HEK293 (cell line): ENCODE measurements at regions not wholly inside any gene's neighbourhood (a gene's known extent, or its start where the extent isn't known, plus 50 kb on each side); places are given as distances from the start of the nearest gene placed in this dataset.

Experiments
- CTCF ChIA-PET: fragments of 350-600 bp; formaldehyde crosslinking; extraction: SDS; loops from one replicate; lab custom pipeline; 2021; ENCODE audit warnings: antibody characterized with exemption; lab: Yijun Ruan, JAX
- POLR2A ChIA-PET: fragments of 300-600 bp; formaldehyde crosslinking; extraction: SDS; loops from one replicate; lab custom pipeline; 2020; ENCODE audit warnings: antibody characterized with exemption, inconsistent platforms; lab: Yijun Ruan, JAX
- H3K27ac ChIP-seq: fragments of 200-500 bp; sonication (Bioruptor generic); 2 replicates; pipeline ENCODE4 v1.5.1; 2014; ENCODE audit warnings: low read depth, low read length, control low read depth, inconsistent platforms; ENCODE audit errors: extremely low read depth
- H3K36me3 ChIP-seq, 2 experiments: fragments of 200-500 bp in 1 of 2; sonication (Bioruptor generic) in 1 of 2; 1 replicate in 1 of 2; 2 replicates in 1 of 2; pipeline ENCODE4 v1.5.1; 2014 to 2017; ENCODE audit warnings: inconsistent platforms in 2 of 2, low read length in 2 of 2; ENCODE audit not compliant: control insufficient read depth in 2 of 2, insufficient read depth in 1 of 2
- H3K4me1 ChIP-seq: fragments of 200-500 bp; sonication (Bioruptor generic); 2 replicates; pipeline ENCODE4 v1.5.1; 2014; ENCODE audit warnings: mild to moderate bottlenecking, low read length, inconsistent platforms; ENCODE audit not compliant: control insufficient read depth, insufficient read depth
- H3K4me3 ChIP-seq: 2 replicates; pipeline ENCODE4 v1.5.1; 2011; ENCODE audit warnings: low read depth, mild to moderate bottlenecking, control low read depth, low read length, moderate library complexity
- H3K9me3 ChIP-seq: fragments of 200-500 bp; sonication (Bioruptor generic); 2 replicates; pipeline ENCODE4 v1.5.1; 2014; ENCODE audit warnings: low read depth, low read length, inconsistent platforms; ENCODE audit not compliant: control insufficient read depth, insufficient read depth
- YY2 ChIP-seq: fragments of 450-650 bp; formaldehyde crosslinking; IDR thresholded peaks from 2 replicates; pipeline ENCODE4 v1.5.1; 2016; ENCODE audit warnings: missing biosample characterization, missing genetic modification characterization
- ZBTB11 ChIP-seq: fragments of 450-650 bp; formaldehyde crosslinking; conservative IDR thresholded peaks from 2 replicates; pipeline ENCODE4 v1.5.1; 2016; ENCODE audit warnings: low read depth, missing biosample characterization, missing genetic modification characterization
- ZBTB8A ChIP-seq: fragments of 450-650 bp; formaldehyde crosslinking; IDR thresholded peaks from 2 replicates; pipeline ENCODE4 v1.5.1; 2016; ENCODE audit warnings: missing biosample characterization, missing genetic modification characterization
- ZNF132 ChIP-seq: fragments of 450-650 bp; formaldehyde crosslinking; IDR thresholded peaks from 2 replicates; pipeline ENCODE4 v1.5.1; 2017; ENCODE audit warnings: missing biosample characterization, missing genetic modification characterization, borderline replicate concordance
- ZNF202 ChIP-seq: fragments of 450-650 bp; formaldehyde crosslinking; IDR thresholded peaks from 2 replicates; pipeline ENCODE4 v1.5.1; 2016; ENCODE audit warnings: missing biosample characterization, missing genetic modification characterization, borderline replicate concordance
- ZNF354C ChIP-seq: fragments of 450-650 bp; formaldehyde crosslinking; IDR thresholded peaks from 2 replicates; pipeline ENCODE4 v1.5.1; 2016; ENCODE audit warnings: missing biosample characterization, missing genetic modification characterization, low read depth, borderline replicate concordance
- ZNF391 ChIP-seq: fragments of 450-650 bp; formaldehyde crosslinking; IDR thresholded peaks from 2 replicates; pipeline ENCODE4 v1.5.1; 2016; ENCODE audit warnings: low read depth, missing biosample characterization, missing genetic modification characterization, borderline replicate concordance
- ZNF394 ChIP-seq: fragments of 450-650 bp; formaldehyde crosslinking; IDR thresholded peaks from 2 replicates; pipeline ENCODE4 v1.5.1; 2016; ENCODE audit warnings: missing biosample characterization, missing genetic modification characterization, mild to moderate bottlenecking, moderate library complexity, borderline replicate concordance
- ZNF433 ChIP-seq: fragments of 450-650 bp; formaldehyde crosslinking; IDR thresholded peaks from 2 replicates; pipeline ENCODE4 v1.5.1; 2016; ENCODE audit warnings: missing biosample characterization, missing genetic modification characterization, low read depth
- ZNF473 ChIP-seq: fragments of 450-650 bp; formaldehyde crosslinking; IDR thresholded peaks from 2 replicates; pipeline ENCODE4 v1.5.1; 2017; ENCODE audit warnings: missing biosample characterization, missing genetic modification characterization
- ZNF510 ChIP-seq: fragments of 450-650 bp; formaldehyde crosslinking; IDR thresholded peaks from 2 replicates; pipeline ENCODE4 v1.5.1; 2018; ENCODE audit warnings: mild to moderate bottlenecking, missing genetic modification characterization, missing biosample characterization; ENCODE audit not compliant: insufficient replicate concordance
- ZNF561 ChIP-seq: fragments of 450-650 bp; IDR thresholded peaks from 2 replicates; pipeline ENCODE4 v1.5.1; 2018; ENCODE audit warnings: missing biosample characterization, missing genetic modification characterization, borderline replicate concordance
- ZNF658 ChIP-seq: fragments of 450-650 bp; formaldehyde crosslinking; IDR thresholded peaks from 2 replicates; pipeline ENCODE4; 2016; ENCODE audit warnings: missing biosample characterization, missing genetic modification characterization
- ZNF785 ChIP-seq: fragments of 450-650 bp; formaldehyde crosslinking; IDR thresholded peaks from 2 replicates; pipeline ENCODE4 v1.5.1; 2016; ENCODE audit warnings: missing biosample characterization, missing genetic modification characterization
- ZNF843 ChIP-seq: fragments of 450-650 bp; formaldehyde crosslinking; IDR thresholded peaks from 2 replicates; pipeline ENCODE4 v1.5.1; 2016; ENCODE audit warnings: missing biosample characterization, missing genetic modification characterization
- ZSCAN23 ChIP-seq: fragments of 450-650 bp; formaldehyde crosslinking; IDR thresholded peaks from 2 replicates; pipeline ENCODE4 v1.5.1; 2016; ENCODE audit warnings: missing biosample characterization, missing genetic modification characterization
- TF ChIP-seq, protein P1 (sequence below): fragments of 450-650 bp; formaldehyde crosslinking; optimal IDR thresholded peaks from 2 replicates; pipeline ENCODE3; 2016; ENCODE audit warnings: missing biosample characterization, mild to moderate bottlenecking, missing genetic modification characterization
- TF ChIP-seq, protein P2 (sequence below): fragments of 450-650 bp; formaldehyde crosslinking; IDR thresholded peaks from 2 replicates; pipeline ENCODE4 v1.5.1; 2016; ENCODE audit warnings: missing biosample characterization, missing genetic modification characterization, low read depth
- TF ChIP-seq, protein P3 (sequence below): fragments of 450-650 bp; formaldehyde crosslinking; IDR thresholded peaks from 2 replicates; pipeline ENCODE4 v1.5.1; 2017; ENCODE audit warnings: missing biosample characterization, missing genetic modification characterization

DNA sequence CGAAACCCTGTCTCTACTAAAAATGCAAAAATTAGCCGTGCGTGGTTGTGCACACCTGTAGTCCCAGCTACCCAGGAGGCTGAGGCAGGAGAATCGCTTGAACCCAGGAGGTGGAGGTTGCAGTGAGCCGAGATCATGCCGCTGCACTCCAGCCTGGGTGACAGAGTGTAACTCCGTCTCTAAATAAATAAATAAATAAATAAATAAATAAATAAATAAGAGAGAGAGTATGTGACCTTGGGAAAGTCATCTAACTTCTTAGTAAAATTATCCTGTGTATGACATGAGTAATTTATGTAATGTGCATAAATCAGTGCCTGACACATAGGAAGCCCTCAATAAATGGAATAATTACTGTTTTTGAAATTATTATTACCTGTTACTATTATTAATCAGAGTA lies 57.5 kb upstream of the ACSL4 start (continued):
- TF ChIP-seq ZNF510 (tag by site-specific recombination): peak; percentile 9
- TF ChIP-seq ZNF433 (tag by site-specific recombination): 0 out of 2 replicates have a peak, but pooled peaks have one; percentile 22
- peak; percentile 69; the same call in 1 of the 2 replicates for TF ChIP-seq ZNF394 (tag by site-specific recombination)

- Histone ChIP-seq H3K36me3 (no peaks in the 10 kb centered on the region; a peak in 1 of 3 replicates), H3K9me3 (no peaks in the 10 kb centered on the region), H3K4me3 (no peak overlapping the region), H3K27ac (no peak overlapping the region), H3K4me1 (no peaks in the 10 kb centered on the region)
- ChIA-PET CTCF (no interaction called here), POLR2A (no interaction called here)
- no peak for TF ChIP-seq ZNF785
- no peak for TF ChIP-seq ZNF202 (tag by site-specific recombination)
- TF ChIP-seq, protein P1, sequence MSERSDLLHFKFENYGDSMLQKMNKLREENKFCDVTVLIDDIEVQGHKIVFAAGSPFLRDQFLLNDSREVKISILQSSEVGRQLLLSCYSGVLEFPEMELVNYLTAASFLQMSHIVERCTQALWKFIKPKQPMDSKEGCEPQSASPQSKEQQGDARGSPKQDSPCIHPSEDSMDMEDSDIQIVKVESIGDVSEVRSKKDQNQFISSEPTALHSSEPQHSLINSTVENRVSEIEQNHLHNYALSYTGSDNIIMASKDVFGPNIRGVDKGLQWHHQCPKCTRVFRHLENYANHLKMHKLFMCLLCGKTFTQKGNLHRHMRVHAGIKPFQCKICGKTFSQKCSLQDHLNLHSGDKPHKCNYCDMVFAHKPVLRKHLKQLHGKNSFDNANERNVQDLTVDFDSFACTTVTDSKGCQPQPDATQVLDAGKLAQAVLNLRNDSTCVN (tag by site-specific recombination): no peak
Measured at GRCh38 chrX:109793191-109793590, 60.1 kb upstream of the ACSL4 start.

DNA sequence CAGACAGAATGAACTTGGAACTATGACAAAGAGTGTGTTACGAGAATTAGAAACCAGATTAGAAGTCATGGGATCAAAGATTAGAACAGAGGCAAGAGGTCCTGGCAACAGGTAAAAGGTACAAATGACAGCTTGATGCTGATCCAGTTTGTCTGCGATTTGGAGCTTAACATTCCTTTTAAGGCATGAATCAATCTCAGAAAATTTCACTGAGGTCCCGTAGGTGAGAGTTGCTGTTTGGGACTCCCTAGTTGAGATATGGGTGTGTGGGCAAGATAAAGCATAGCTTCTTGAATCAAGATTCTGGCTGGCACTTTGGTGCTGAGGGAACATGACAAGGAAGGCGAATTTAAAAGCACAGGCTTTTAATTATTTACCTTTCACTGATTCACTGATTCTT lies 62.6 kb upstream of the ACSL4 start:
- ChIA-PET CTCF (interaction anchor here (0.7 kb wide), 1 partner anchor 24 kb away, joined by 3 read pairs; no protein-coding TSS in a partner anchor), POLR2A (no interaction called here)
- Histone ChIP-seq H3K27ac (no peak overlapping the region), H3K4me1 (no peaks in the 10 kb centered on the region), H3K9me3 (no peaks in the 10 kb centered on the region), H3K4me3 (no peak overlapping the region), H3K36me3 (no peaks in the 10 kb centered on the region)
- TF ChIP-seq ZNF354C (tag by site-specific recombination) (no peak), ZNF561 (no peak), ZSCAN23 (no peak), ZNF843 (tag by site-specific recombination) (no peak), ZNF132 (no peak), ZNF658 (tag by site-specific recombination) (no peak), ZNF391 (tag by site-specific recombination) (no peak), ZNF473 (tag by site-specific recombination) (no peak), YY2 (tag by site-specific recombination) (no peak), ZBTB8A (no peak), ZBTB11 (tag by site-specific recombination) (no peak)
- TF ChIP-seq, protein P2, sequence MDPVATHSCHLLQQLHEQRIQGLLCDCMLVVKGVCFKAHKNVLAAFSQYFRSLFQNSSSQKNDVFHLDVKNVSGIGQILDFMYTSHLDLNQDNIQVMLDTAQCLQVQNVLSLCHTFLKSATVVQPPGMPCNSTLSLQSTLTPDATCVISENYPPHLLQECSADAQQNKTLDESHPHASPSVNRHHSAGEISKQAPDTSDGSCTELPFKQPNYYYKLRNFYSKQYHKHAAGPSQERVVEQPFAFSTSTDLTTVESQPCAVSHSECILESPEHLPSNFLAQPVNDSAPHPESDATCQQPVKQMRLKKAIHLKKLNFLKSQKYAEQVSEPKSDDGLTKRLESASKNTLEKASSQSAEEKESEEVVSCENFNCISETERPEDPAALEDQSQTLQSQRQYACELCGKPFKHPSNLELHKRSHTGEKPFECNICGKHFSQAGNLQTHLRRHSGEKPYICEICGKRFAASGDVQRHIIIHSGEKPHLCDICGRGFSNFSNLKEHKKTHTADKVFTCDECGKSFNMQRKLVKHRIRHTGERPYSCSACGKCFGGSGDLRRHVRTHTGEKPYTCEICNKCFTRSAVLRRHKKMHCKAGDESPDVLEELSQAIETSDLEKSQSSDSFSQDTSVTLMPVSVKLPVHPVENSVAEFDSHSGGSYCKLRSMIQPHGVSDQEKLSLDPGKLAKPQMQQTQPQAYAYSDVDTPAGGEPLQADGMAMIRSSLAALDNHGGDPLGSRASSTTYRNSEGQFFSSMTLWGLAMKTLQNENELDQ (tag by site-specific recombination): no peak
- TF ChIP-seq, protein P3, sequence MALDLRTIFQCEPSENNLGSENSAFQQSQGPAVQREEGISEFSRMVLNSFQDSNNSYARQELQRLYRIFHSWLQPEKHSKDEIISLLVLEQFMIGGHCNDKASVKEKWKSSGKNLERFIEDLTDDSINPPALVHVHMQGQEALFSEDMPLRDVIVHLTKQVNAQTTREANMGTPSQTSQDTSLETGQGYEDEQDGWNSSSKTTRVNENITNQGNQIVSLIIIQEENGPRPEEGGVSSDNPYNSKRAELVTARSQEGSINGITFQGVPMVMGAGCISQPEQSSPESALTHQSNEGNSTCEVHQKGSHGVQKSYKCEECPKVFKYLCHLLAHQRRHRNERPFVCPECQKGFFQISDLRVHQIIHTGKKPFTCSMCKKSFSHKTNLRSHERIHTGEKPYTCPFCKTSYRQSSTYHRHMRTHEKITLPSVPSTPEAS (tag by site-specific recombination): no peak
